Activated T-helper 1 cell treated with Interleukin-2 at 50 U/mL for 16 hours (primary cell): ENCODE measurements at regions not wholly inside any gene's neighbourhood (a gene's known extent, or its start where the extent isn't known, plus 50 kb on each side); places are given as distances from the start of the nearest gene placed in this dataset.

Source experiments
- DNase-seq: peaks from one replicate; pipeline ENCODE4 v3.0.0-alpha.2; 2020; ENCODE audit warnings: low read depth

GRCh38 chr12:89256060-89256459, 96.2 kb downstream of the DUSP6 start:
- DNase-seq = no peak

GRCh38 chr12:89253488-89253887, 98.8 kb downstream of the DUSP6 start:
- no peak for DNase-seq

- DNase-seq = no peak
Measured at GRCh38 chr12:89252284-89252683, 100.0 kb downstream of the DUSP6 start.

GRCh38 chr12:89251342-89252271, 100.7 kb downstream of the DUSP6 start:
- no peak for DNase-seq

GRCh38 chr12:89250636-89251035, 101.7 kb downstream of the DUSP6 start:
- DNase-seq = no peak

GRCh38 chr12:89250213-89250612, 102.1 kb downstream of the DUSP6 start:
- DNase-seq = no peak

GRCh38 chr12:89247967-89248366, 104.3 kb downstream of the DUSP6 start:
- DNase-seq = no peak

- DNase-seq = no peak
Measured at GRCh38 chr12:89247541-89247942, 104.8 kb downstream of the DUSP6 start.

- DNase-seq = no peak
Measured at GRCh38 chr12:89245090-89245489, 107.2 kb downstream of the DUSP6 start.

- no peak for DNase-seq
Measured at GRCh38 chr12:89244536-89244935, 107.8 kb downstream of the DUSP6 start.

- no peak for DNase-seq
Measured at GRCh38 chr12:89243771-89244170, 108.5 kb downstream of the DUSP6 start.

- DNase-seq = no peak
Measured at GRCh38 chr12:89239534-89239933, 112.8 kb downstream of the DUSP6 start.

GRCh38 chr12:89238593-89238992, 113.7 kb downstream of the DUSP6 start:
- no peak for DNase-seq

GRCh38 chr12:89237763-89238162, 114.5 kb downstream of the DUSP6 start:
- DNase-seq = no peak

GRCh38 chr12:89236748-89237383, 115.4 kb downstream of the DUSP6 start:
- DNase-seq = no peak

GRCh38 chr12:89236237-89236636, 116.1 kb downstream of the DUSP6 start:
- no peak for DNase-seq

- no peak for DNase-seq
Measured at GRCh38 chr12:89235189-89235993, 116.9 kb downstream of the DUSP6 start.

GRCh38 chr12:89234324-89235114, 117.8 kb downstream of the DUSP6 start:
- DNase-seq = no peak

- DNase-seq = no peak
Measured at GRCh38 chr12:89231686-89232085, 120.6 kb downstream of the DUSP6 start.

GRCh38 chr12:89230376-89231315, 121.7 kb downstream of the DUSP6 start:
- DNase-seq = no peak

- DNase-seq = no peak
Measured at GRCh38 chr12:89228491-89228890, 123.8 kb downstream of the DUSP6 start.
